Brain microvascular endothelial cell (primary cell): ENCODE measurements at regions not wholly inside any gene's neighbourhood (a gene's known extent, or its start where the extent isn't known, plus 50 kb on each side); places are given as distances from the start of the nearest gene placed in this dataset.

Experiments used
- DNase-seq: peaks from one replicate; pipeline ENCODE4 v3.0.0-alpha.2; 2020
- H3K27ac ChIP-seq: fragments of 250-450 bp; sonication (Bioruptor Pico); 2 replicates; pipeline ENCODE4 v1.5.1; 2020; ENCODE audit warnings: mild to moderate bottlenecking, moderate library complexity
- H3K27me3 ChIP-seq: fragments of 250-450 bp; sonication (Bioruptor Pico); replicated peaks from 2 replicates; pipeline ENCODE4 v1.5.1; 2020; ENCODE audit warnings: mild to moderate bottlenecking
- H3K36me3 ChIP-seq: fragments of 250-450 bp; sonication (Bioruptor Pico); replicated peaks from 2 replicates; pipeline ENCODE4 v1.5.1; 2020; ENCODE audit warnings: mild to moderate bottlenecking
- H3K4me3 ChIP-seq: 2 replicates; pipeline ENCODE4 v1.5.1; 2011; ENCODE audit warnings: low read depth, mild to moderate bottlenecking, control low read depth, low read length, moderate library complexity
- CTCF ChIP-seq: IDR thresholded peaks from 2 replicates; pipeline ENCODE4 v1.5.1; 2011; ENCODE audit warnings: low read depth, mild to moderate bottlenecking, moderate library complexity, low read length, control low read depth, inconsistent platforms; ENCODE audit errors: missing control alignments
- in situ Hi-C: cut with HindIII; loops from 2 replicates; pipeline ENCODE4 v1.10.0; 2017; ENCODE audit warnings: low sequenced_read_pairs, low pct_ligation_motif_present

- no peak for TF ChIP-seq CTCF
- H3K27me3 ChIP-seq, result no peaks in the 10 kb centered on the region
- DNase-seq, result no peak
- in situ Hi-C loops, result no loop called here
- H3K27ac ChIP-seq, result no peak overlapping the region
- no peak overlapping the region for H3K4me3 ChIP-seq
- H3K36me3 ChIP-seq, result no peaks in the 10 kb centered on the region
Measured at GRCh38 chr11:116330439-116331185, 442.2 kb downstream of the BUD13 start.

- Histone ChIP-seq H3K27ac (no peak overlapping the region), H3K4me3 (no peak overlapping the region), H3K36me3 (no peaks in the 10 kb centered on the region), H3K27me3 (no peaks in the 10 kb centered on the region)
- in situ Hi-C loops, result no loop called here
- DNase-seq, result no peak
- no peak for TF ChIP-seq CTCF
Measured at GRCh38 chr11:116329354-116330090, 443.3 kb downstream of the BUD13 start.

- Histone ChIP-seq H3K36me3 (no peaks in the 10 kb centered on the region), H3K27ac (no peak overlapping the region), H3K27me3 (no peaks in the 10 kb centered on the region), H3K4me3 (no peak overlapping the region)
- DNase-seq, result no peak
- in situ Hi-C loops, result no loop called here
- no peak for TF ChIP-seq CTCF
Measured at GRCh38 chr11:116328851-116329250, 443.9 kb downstream of the BUD13 start.

GRCh38 chr11:116328391-116328790, 444.4 kb downstream of the BUD13 start:
- H3K36me3 ChIP-seq, result no peaks in the 10 kb centered on the region
- no peak overlapping the region for H3K4me3 ChIP-seq
- TF ChIP-seq CTCF, result no peak
- no peak for DNase-seq
- in situ Hi-C loops, result no loop called here
- H3K27ac ChIP-seq, result no peak overlapping the region
- H3K27me3 ChIP-seq, result no peaks in the 10 kb centered on the region

GRCh38 chr11:116326146-116326545, 446.6 kb downstream of the BUD13 start:
- Histone ChIP-seq H3K27me3 (no peaks in the 10 kb centered on the region), H3K36me3 (no peaks in the 10 kb centered on the region), H3K4me3 (no peak overlapping the region), H3K27ac (no peak overlapping the region)
- in situ Hi-C loops, result no loop called here
- DNase-seq, result no peak
- TF ChIP-seq CTCF, result no peak
